GOT3 (cell line): ENCODE measurements at regions not wholly inside any gene's neighbourhood (a gene's known extent, or its start where the extent isn't known, plus 50 kb on each side); places are given as distances from the start of the nearest gene placed in this dataset.

ENCODE experiments used
- DNase-seq: peaks from one replicate; lab custom pipeline; 2025; ENCODE audit warnings: mixed read lengths; lab: John Stamatoyannopoulos, UW

- DNase-seq, result no peak
Measured at GRCh38 chr4:74615411-74615810, 170.5 kb downstream of the AREG start.

- DNase-seq, result no peak
Measured at GRCh38 chr4:74618166-74618565, 173.2 kb downstream of the AREG start.

- DNase-seq, result no peak
Measured at GRCh38 chr4:74618659-74619058, 173.7 kb downstream of the AREG start.

GRCh38 chr4:74619931-74620702 lies 174.2 kb downstream of the BTC start:
- DNase-seq, result no peak

GRCh38 chr4:74621616-74622015 lies 172.7 kb downstream of the BTC start:
- DNase-seq, result no peak

- DNase-seq, result no peak
Measured at GRCh38 chr4:74623041-74623440, 171.3 kb downstream of the BTC start.

GRCh38 chr4:74624351-74625151 lies 169.8 kb downstream of the BTC start:
- no peak for DNase-seq

- DNase-seq, result no peak
Measured at GRCh38 chr4:74625981-74626380, 168.3 kb downstream of the BTC start.

GRCh38 chr4:74627093-74627492 lies 167.2 kb downstream of the BTC start:
- no peak for DNase-seq

- DNase-seq, result no peak
Measured at GRCh38 chr4:74627504-74627903, 166.8 kb downstream of the BTC start.

GRCh38 chr4:74628852-74629620 lies 165.3 kb downstream of the BTC start:
- no peak for DNase-seq

GRCh38 chr4:74630551-74630950 lies 163.8 kb downstream of the BTC start:
- DNase-seq, result no peak

- no peak for DNase-seq
Measured at GRCh38 chr4:74631338-74631737, 163.0 kb downstream of the BTC start.

- DNase-seq, result no peak
Measured at GRCh38 chr4:74631988-74632387, 162.3 kb downstream of the BTC start.

GRCh38 chr4:74632634-74633033 lies 161.7 kb downstream of the BTC start:
- DNase-seq, result no peak

- no peak for DNase-seq
Measured at GRCh38 chr4:74635074-74635473, 159.2 kb downstream of the BTC start.

- DNase-seq, result no peak
Measured at GRCh38 chr4:74635490-74636123, 158.7 kb downstream of the BTC start.

- DNase-seq, result no peak
Measured at GRCh38 chr4:74638001-74638400, 156.3 kb downstream of the BTC start.

- no peak for DNase-seq
Measured at GRCh38 chr4:74638689-74639088, 155.6 kb downstream of the BTC start.

GRCh38 chr4:74640111-74640903 lies 154.0 kb downstream of the BTC start:
- DNase-seq, result no peak

- DNase-seq, result no peak
Measured at GRCh38 chr4:74642006-74642405, 152.3 kb downstream of the BTC start.
